ENCODE measurements at regions not wholly inside any gene's neighbourhood (a gene's known extent, or its start where the extent isn't known, plus 50 kb on each side); places are given as distances from the start of the nearest gene placed in this dataset.

DNA sequence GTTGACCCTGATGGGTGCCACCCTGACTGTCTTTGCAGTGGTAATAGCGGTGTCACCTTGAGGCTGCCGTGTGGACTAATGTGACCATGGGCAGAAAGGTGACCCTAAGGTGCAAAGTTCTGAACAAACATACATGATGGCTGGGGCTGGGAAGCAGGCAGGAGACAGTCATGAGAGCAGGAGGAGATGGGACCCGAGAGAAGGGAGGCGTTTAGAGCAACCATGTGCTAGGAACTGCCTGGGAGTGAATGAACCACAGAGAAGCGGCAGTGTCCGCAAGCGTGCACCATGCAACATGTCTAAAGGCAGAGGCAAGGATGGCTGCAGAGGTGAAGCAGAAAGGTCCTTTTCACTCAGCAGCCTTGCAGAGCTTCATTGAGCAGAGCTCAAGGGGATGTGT is 113.1 kb upstream of the GDF10 start:
- Mint-ChIP-seq H3K9me3 (no peaks in the 10 kb centered on the region), H3K4me1 (ENCODE audit: low read depth) (no peaks in the 10 kb centered on the region), H3K4me3 (no peak overlapping the region), H3K36me3 (ENCODE audit: low read depth) (no peaks in the 10 kb centered on the region), H3K27ac (no peak overlapping the region), H3K27me3 (ENCODE audit: low read depth) (no peaks in the 10 kb centered on the region)

DNA sequence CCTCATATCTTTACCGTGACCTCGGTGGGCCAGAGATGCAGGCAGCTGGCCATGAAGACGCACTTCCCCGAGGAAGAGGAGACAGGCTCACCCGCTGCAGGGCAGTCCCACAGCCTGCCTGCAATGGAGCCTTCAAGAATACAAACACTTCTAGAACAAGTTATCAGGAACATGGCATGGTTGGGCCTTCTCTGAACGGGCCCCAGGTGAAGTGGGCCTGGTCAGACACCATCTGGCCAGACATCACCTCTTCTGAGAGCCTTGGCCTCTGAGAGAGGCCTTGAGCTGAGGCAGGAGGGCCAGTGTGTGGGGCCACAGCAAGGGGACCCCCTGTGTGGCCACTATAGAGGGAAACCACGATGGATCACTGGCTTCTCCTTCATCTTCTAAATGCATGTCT is 112.4 kb upstream of the GDF10 start:
- no peaks in the 10 kb centered on the region for H3K4me1 Mint-ChIP-seq (ENCODE audit: low read depth)
- no peaks in the 10 kb centered on the region for H3K9me3 Mint-ChIP-seq
- no peaks in the 10 kb centered on the region for H3K27me3 Mint-ChIP-seq (ENCODE audit: low read depth)
- H3K27ac Mint-ChIP-seq: no peak overlapping the region
- no peak overlapping the region for H3K4me3 Mint-ChIP-seq
- H3K36me3 Mint-ChIP-seq (ENCODE audit: low read depth): no peaks in the 10 kb centered on the region

- H3K4me3 Mint-ChIP-seq: no peak overlapping the region
- H3K4me1 Mint-ChIP-seq (ENCODE audit: low read depth): no peaks in the 10 kb centered on the region
- H3K9me3 Mint-ChIP-seq: no peaks in the 10 kb centered on the region
- H3K27me3 Mint-ChIP-seq (ENCODE audit: low read depth): no peaks in the 10 kb centered on the region
- H3K36me3 Mint-ChIP-seq (ENCODE audit: low read depth): no peaks in the 10 kb centered on the region
- no peak overlapping the region for H3K27ac Mint-ChIP-seq
Observed at GRCh38 chr10:47188156-47188555, 111.8 kb upstream of the GDF10 start.

DNA sequence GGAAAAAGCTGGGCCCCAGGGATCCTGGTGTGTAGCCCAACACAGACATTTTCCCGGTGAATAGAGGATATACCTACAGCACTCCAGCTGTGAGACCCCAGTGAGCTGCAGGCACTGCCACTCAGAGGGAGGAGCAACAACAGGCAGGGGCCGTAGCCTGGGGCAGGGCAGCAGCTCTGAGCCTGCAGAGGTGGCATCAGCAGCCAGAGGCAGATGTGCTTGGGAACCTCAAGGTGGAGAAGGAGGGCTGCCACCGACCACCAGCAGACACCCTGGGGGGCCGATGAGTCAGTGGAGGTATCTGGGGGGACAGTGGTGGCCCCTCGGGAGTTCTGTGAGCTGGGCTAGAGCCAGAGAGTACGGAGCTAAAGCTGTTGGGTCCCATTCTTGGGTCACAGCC is 110.2 kb upstream of the GDF10 start:
- Mint-ChIP-seq H3K4me1 (ENCODE audit: low read depth) (no peaks in the 10 kb centered on the region), H3K27ac (no peak overlapping the region), H3K27me3 (ENCODE audit: low read depth) (no peaks in the 10 kb centered on the region), H3K4me3 (no peak overlapping the region), H3K36me3 (ENCODE audit: low read depth) (no peaks in the 10 kb centered on the region), H3K9me3 (no peaks in the 10 kb centered on the region)

- Mint-ChIP-seq H3K27ac (no peak overlapping the region), H3K27me3 (ENCODE audit: low read depth) (no peaks in the 10 kb centered on the region), H3K4me3 (no peak overlapping the region), H3K36me3 (ENCODE audit: low read depth) (no peaks in the 10 kb centered on the region), H3K9me3 (no peaks in the 10 kb centered on the region), H3K4me1 (ENCODE audit: low read depth) (no peaks in the 10 kb centered on the region)
Observed at GRCh38 chr10:47190301-47190700, 109.7 kb upstream of the GDF10 start.

DNA sequence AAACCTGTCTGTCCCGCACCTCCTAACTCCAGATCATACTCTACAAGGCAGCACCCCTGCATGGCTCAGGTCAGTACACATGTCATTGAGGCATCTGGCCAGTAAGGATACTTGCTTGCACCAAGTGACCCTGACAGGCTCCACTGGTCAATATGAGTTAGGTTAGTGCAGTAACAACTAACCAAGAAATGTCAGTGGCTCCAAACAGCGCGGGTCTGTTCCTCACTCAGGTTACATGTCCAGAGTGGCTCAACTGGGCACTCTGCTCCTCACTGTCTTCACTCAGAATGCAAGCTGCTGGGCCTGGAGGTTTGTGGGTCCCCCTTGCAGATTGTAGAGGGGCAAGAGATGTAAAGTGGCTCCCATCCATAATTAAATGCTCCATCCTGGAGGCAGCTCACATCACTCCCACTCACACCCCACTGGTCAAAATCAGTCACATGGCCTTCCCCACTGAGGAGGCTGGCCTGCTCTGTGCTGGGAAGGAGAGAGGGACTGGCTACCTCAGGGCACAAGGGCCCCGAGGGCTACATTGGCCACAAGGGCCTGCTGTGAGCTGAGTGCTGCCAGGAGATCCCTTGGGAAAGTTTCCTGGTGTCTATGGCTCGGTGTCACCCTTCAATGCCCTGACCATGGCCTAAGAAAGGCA is 109.1 kb upstream of the GDF10 start:
- H3K9me3 Mint-ChIP-seq: no peaks in the 10 kb centered on the region
- no peaks in the 10 kb centered on the region for H3K4me1 Mint-ChIP-seq (ENCODE audit: low read depth)
- no peaks in the 10 kb centered on the region for H3K36me3 Mint-ChIP-seq (ENCODE audit: low read depth)
- no peak overlapping the region for H3K27ac Mint-ChIP-seq
- no peaks in the 10 kb centered on the region for H3K27me3 Mint-ChIP-seq (ENCODE audit: low read depth)
- H3K4me3 Mint-ChIP-seq: no peak overlapping the region

GRCh38 chr10:47192273-47192672 is 107.7 kb upstream of the GDF10 start:
- Mint-ChIP-seq H3K4me1 (ENCODE audit: low read depth) (no peaks in the 10 kb centered on the region), H3K27ac (no peak overlapping the region), H3K4me3 (no peak overlapping the region), H3K27me3 (ENCODE audit: low read depth) (no peaks in the 10 kb centered on the region), H3K9me3 (no peaks in the 10 kb centered on the region), H3K36me3 (ENCODE audit: low read depth) (no peaks in the 10 kb centered on the region)

- H3K27ac Mint-ChIP-seq: no peak overlapping the region
- H3K4me1 Mint-ChIP-seq (ENCODE audit: low read depth): no peaks in the 10 kb centered on the region
- no peak overlapping the region for H3K4me3 Mint-ChIP-seq
- no peaks in the 10 kb centered on the region for H3K27me3 Mint-ChIP-seq (ENCODE audit: low read depth)
- H3K9me3 Mint-ChIP-seq: no peaks in the 10 kb centered on the region
- no peaks in the 10 kb centered on the region for H3K36me3 Mint-ChIP-seq (ENCODE audit: low read depth)
Observed at GRCh38 chr10:47193666-47194065, 106.3 kb upstream of the GDF10 start.

DNA sequence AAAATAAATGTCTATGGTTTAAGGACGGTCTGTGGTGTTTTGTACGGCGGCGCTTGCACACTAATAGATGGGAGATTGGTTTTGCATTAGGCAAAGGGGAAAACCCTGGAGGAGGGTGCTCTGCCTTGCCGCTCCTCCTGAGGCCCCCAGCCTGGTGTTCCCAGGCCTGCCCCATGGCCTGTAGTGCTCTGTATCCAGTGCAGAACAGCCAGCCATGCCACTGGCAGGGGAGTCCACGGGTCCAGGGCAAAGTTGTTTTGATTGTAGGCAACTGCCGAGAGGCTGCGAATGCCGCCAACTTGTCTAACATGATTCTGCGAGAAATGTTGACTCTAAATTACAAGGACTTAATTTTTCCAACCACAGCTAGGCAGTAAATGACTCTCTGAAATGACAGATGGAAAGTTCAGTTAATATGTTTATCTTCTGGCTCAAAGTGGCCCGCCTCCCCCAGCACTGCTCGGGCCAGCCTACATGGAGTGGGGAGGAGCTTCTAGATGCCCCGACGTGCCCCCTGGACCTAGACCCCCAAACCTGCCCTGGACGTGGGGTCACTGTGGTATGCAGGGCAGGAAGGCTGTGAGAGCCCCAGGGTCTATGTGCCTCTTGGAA is 104.6 kb upstream of the GDF10 start:
- H3K9me3 Mint-ChIP-seq: no peaks in the 10 kb centered on the region
- H3K4me1 Mint-ChIP-seq (ENCODE audit: low read depth): no peaks in the 10 kb centered on the region
- no peak overlapping the region for H3K27ac Mint-ChIP-seq
- H3K4me3 Mint-ChIP-seq: no peak overlapping the region
- no peaks in the 10 kb centered on the region for H3K36me3 Mint-ChIP-seq (ENCODE audit: low read depth)
- no peaks in the 10 kb centered on the region for H3K27me3 Mint-ChIP-seq (ENCODE audit: low read depth)

DNA sequence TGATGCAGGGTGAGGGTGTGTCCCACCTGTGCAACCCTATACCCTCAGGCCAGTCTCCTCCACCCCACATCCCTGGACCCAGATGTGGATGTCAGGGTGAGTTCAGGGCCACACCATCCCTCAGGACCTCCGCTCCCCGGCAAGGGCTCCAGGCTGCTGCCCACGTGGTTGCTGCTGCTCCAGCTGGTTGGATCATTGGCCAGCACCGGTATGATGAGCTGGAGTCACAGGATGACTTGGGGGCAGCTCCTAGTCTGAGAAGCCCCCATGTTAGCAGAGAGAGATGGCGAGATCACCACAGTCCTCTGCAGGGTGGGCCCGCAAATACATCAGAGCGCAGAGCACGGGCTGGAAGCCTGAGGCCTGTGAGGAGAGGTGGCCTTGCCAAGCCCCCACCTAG is 103.3 kb upstream of the GDF10 start:
- no peaks in the 10 kb centered on the region for H3K36me3 Mint-ChIP-seq (ENCODE audit: low read depth)
- H3K4me1 Mint-ChIP-seq (ENCODE audit: low read depth): no peaks in the 10 kb centered on the region
- no peaks in the 10 kb centered on the region for H3K9me3 Mint-ChIP-seq
- no peaks in the 10 kb centered on the region for H3K27me3 Mint-ChIP-seq (ENCODE audit: low read depth)
- no peak overlapping the region for H3K27ac Mint-ChIP-seq
- no peak overlapping the region for H3K4me3 Mint-ChIP-seq

GRCh38 chr10:47198221-47198620 is 101.8 kb upstream of the GDF10 start:
- Mint-ChIP-seq H3K4me1 (ENCODE audit: low read depth) (no peaks in the 10 kb centered on the region), H3K4me3 (no peak overlapping the region), H3K27ac (no peak overlapping the region)

GRCh38 chr10:47205192-47205591 is 94.8 kb upstream of the GDF10 start:
- H3K27me3 Mint-ChIP-seq (ENCODE audit: low read depth): no peaks in the 10 kb centered on the region
- H3K27ac Mint-ChIP-seq: no peak overlapping the region
- no peaks in the 10 kb centered on the region for H3K9me3 Mint-ChIP-seq
- no peak overlapping the region for H3K4me3 Mint-ChIP-seq
- peaks cover 11% of the 10 kb centered on the region for H3K4me1 Mint-ChIP-seq (ENCODE audit: low read depth)
- H3K36me3 Mint-ChIP-seq (ENCODE audit: low read depth): no peaks in the 10 kb centered on the region

More at GRCh38 chr10:47198221-47198620, 101.8 kb upstream of the GDF10 start:
- H3K9me3 Mint-ChIP-seq: no peaks in the 10 kb centered on the region
- no peaks in the 10 kb centered on the region for H3K27me3 Mint-ChIP-seq (ENCODE audit: low read depth)
- H3K36me3 Mint-ChIP-seq (ENCODE audit: low read depth): no peaks in the 10 kb centered on the region

DNA sequence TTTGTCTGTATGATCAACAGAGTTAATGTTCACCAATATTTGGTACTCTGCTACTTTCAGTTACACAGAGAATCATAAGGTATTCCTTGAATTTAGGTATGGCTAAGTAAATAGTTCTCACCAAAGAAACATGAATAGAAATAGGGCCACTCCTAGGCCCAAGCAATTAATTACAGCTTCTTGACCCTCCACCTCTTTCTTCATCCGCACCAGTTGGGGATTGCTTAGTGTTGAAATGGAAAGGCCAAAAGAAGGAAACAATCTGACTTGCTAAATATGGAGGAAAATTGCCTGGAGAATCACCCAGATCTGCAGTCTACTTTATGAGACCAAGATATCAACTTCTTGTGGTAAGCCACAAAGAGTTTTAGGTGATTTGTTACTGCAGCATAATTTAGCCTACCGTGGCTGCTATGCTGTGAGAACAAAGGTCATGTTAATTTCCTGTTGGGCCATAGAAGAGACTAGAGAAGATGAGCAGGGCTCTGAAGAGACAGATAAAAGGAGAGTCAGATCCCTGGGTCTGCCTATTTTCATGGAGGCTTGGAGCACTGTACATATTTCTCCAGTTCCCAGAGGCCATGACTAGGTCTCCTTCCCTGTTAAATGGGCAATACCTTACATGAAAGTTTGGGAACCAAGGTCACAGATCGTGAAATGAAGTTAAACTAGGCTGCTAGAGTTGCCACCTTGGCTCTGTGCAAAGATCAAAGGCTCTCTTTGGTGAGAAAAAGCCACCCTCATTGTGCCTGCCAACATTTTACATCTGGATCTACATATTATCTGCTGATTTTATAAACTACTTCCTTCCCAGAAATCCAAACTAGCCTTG is 93.3 kb upstream of the GDF10 start:
- Mint-ChIP-seq H3K36me3 (ENCODE audit: low read depth) (no peaks in the 10 kb centered on the region), H3K4me3 (no peak overlapping the region), H3K27ac (peak overlapping the region; percentile 22), H3K9me3 (peaks cover 6% of the 10 kb centered on the region), H3K27me3 (ENCODE audit: low read depth) (no peaks in the 10 kb centered on the region), H3K4me1 (ENCODE audit: low read depth) (peaks cover 11% of the 10 kb centered on the region)

- H3K27me3 Mint-ChIP-seq (ENCODE audit: low read depth): no peaks in the 10 kb centered on the region
- no peak overlapping the region for H3K27ac Mint-ChIP-seq
- peaks cover 7% of the 10 kb centered on the region for H3K9me3 Mint-ChIP-seq
- H3K4me1 Mint-ChIP-seq (ENCODE audit: low read depth): peaks cover 11% of the 10 kb centered on the region
- H3K36me3 Mint-ChIP-seq (ENCODE audit: low read depth): no peaks in the 10 kb centered on the region
- H3K4me3 Mint-ChIP-seq: no peak overlapping the region
Observed at GRCh38 chr10:47207281-47207615, 92.7 kb upstream of the GDF10 start.

DNA sequence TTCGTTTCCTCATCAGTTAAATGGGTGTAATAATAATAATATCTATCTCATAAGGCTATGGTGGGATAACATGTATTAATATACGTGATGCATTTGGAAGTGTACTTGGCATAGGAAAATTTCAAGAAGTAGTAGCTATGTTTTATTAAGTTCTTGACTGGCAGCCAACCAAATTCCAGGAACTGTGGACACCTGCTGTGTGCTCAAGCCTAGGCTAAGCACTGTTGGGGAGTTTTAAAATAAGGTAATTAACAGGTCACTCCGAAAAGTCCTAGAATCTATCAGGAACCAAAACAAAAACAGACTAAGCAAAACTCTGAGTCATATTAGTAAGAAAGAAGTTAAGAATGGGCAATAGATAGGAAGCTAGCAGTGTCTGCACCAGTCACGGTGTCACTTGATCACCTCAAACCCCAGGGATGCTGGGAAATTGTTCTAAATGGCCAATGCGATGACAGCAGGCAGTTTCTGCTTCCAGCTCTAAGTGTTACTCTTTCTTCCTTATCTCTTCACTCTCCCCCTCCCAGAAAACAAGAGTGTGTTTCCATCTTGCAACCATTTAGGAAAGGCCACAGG is 92.0 kb upstream of the GDF10 start:
- peaks cover 11% of the 10 kb centered on the region for H3K4me1 Mint-ChIP-seq (ENCODE audit: low read depth)
- no peak overlapping the region for H3K4me3 Mint-ChIP-seq
- H3K27ac Mint-ChIP-seq: no peak overlapping the region
- no peaks in the 10 kb centered on the region for H3K36me3 Mint-ChIP-seq (ENCODE audit: low read depth)
- no peaks in the 10 kb centered on the region for H3K27me3 Mint-ChIP-seq (ENCODE audit: low read depth)
- H3K9me3 Mint-ChIP-seq: peaks cover 12% of the 10 kb centered on the region

Measured in T-helper 1 cell treated with Interleukin-12 subunit alpha and Interleukin-12 subunit beta and Interleukin-4 antibody, amounts not matched to agents 30 μg/mL and 1 μg/mL, for 36 hours (primary cell).